ENCODE measurements at regions not wholly inside any gene's neighbourhood (a gene's known extent, or its start where the extent isn't known, plus 50 kb on each side); places are given as distances from the start of the nearest gene placed in this dataset.

DNA sequence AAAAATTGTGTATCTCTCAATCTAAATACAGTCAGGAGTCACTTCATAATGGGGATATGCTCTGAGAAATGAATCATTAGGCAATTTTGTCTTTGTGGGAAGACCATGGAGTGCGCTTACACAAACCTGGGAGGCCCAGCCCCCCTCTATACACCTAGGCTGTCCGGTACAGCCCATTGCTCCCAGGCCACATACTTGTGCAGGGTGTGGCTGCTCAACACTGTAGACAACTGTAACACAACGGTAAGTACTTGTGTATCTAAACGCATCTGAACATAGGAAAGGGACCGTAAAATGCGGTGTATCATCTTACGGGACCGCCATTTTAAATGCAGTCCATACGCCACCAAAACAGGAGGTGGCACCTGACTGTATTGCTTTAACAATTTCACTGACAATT lies 58.0 kb upstream of the FRMD1 start:
- no peak for DNase-seq
- Histone ChIP-seq H3K4me3 (no peak overlapping the region), H3K36me3 (no peaks in the 10 kb centered on the region), H3K27me3 (no peaks in the 10 kb centered on the region), H3K9me3 (no peaks in the 10 kb centered on the region), H3K27ac (no peak overlapping the region), H3K4me1 (peaks cover 0 to 16% (median 8%) of the 10 kb centered on the region in 4 donors)
- TF ChIP-seq, protein P1, sequence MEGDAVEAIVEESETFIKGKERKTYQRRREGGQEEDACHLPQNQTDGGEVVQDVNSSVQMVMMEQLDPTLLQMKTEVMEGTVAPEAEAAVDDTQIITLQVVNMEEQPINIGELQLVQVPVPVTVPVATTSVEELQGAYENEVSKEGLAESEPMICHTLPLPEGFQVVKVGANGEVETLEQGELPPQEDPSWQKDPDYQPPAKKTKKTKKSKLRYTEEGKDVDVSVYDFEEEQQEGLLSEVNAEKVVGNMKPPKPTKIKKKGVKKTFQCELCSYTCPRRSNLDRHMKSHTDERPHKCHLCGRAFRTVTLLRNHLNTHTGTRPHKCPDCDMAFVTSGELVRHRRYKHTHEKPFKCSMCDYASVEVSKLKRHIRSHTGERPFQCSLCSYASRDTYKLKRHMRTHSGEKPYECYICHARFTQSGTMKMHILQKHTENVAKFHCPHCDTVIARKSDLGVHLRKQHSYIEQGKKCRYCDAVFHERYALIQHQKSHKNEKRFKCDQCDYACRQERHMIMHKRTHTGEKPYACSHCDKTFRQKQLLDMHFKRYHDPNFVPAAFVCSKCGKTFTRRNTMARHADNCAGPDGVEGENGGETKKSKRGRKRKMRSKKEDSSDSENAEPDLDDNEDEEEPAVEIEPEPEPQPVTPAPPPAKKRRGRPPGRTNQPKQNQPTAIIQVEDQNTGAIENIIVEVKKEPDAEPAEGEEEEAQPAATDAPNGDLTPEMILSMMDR (IDR thresholded peaks at IDR 0.05), result no peak
- intact Hi-C loops (cut with DNase I; ENCODE audit: low total_unique reads), result no loop called here

DNA sequence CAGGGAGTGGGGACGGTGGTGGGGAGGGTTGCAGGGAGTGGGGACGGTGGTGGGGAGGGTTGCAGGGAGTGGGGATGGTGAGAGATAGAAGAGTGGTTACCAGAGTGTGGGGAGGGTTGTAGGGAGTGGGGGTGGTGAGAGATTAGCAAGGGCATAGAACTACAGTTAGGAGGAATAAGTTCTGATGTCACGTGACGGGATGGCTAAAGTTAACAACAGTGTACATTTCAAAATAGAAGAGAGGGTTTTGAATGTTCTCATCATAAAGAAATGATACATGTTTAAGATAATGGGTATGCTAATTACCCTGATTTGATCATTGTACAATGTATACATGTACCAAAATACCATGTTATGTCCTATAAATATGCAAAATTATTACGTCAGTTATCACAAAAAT lies 57.6 kb upstream of the FRMD1 start:
- DNase-seq, result no peak
- TF ChIP-seq, protein P1 (IDR thresholded peaks at IDR 0.05), result no peak
- H3K27ac ChIP-seq, result no peak overlapping the region
- no peaks in the 10 kb centered on the region for H3K27me3 ChIP-seq
- H3K36me3 ChIP-seq, result no peaks in the 10 kb centered on the region
- H3K4me1 ChIP-seq, result peaks cover 0 to 16% (median 8%) of the 10 kb centered on the region in 4 donors
- no peaks in the 10 kb centered on the region for H3K9me3 ChIP-seq
- no peak overlapping the region for H3K4me3 ChIP-seq
- intact Hi-C loops (cut with DNase I; ENCODE audit: low total_unique reads), result no loop called here

DNA sequence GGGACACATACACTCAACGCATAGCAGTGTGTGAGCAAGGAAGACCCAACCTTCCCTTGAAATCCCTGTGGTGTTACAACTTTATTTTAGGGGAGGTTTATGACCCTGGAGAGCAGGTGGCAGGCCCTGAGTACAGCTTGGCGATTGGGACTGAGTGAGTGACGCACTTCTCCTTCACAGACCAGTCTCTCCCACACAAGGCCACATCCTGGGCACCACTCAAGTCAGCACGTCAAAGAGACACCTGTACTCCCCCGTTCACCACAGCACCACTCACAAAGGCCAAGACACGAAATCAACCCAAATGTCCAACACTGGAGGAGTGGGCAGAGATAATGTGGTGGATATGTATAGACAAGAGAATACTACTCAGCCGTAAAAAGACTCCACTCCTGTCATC lies 57.0 kb upstream of the FRMD1 start:
- Histone ChIP-seq H3K9me3 (no peaks in the 10 kb centered on the region), H3K27ac (no peak overlapping the region), H3K4me1 (peaks cover 0 to 16% (median 8%) of the 10 kb centered on the region in 4 donors), H3K36me3 (no peaks in the 10 kb centered on the region), H3K27me3 (no peaks in the 10 kb centered on the region), H3K4me3 (no peak overlapping the region)
- TF ChIP-seq, protein P1 (IDR thresholded peaks at IDR 0.05), result no peak
- DNase-seq, result no peak
- intact Hi-C loops (cut with DNase I; ENCODE audit: low total_unique reads), result no loop called here

DNA sequence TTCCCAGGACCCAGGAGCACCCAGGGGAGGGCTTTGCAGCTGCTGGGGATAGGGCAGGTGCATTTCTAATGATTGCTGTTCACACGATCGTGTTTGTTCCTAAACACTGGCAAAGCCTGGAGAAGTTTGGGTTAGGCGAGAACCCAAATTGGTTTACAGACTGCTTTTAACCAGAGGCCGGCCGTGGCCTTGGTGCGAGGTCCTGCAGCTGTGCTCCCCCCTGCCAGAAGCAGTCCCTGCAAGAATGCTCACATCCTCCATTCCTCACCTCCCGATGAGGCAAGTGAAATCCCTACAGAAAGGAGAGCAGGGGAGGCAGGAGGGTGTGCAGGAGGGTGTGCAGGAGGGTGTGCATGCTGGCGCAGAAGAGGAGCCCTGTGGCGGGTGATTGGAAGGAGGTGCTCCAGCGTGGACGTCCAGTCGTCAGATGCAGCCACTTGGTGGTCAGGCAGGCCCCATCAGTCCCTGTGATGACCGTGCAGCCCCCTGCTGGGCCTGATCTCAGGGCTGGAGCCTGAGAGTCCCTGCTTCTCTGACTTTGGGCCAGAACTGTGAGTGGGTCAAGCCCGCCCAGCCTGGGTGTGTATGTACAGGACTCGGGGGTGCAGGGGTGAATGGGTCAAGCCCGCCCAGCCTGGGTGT lies 55.7 kb upstream of the FRMD1 start:
- H3K36me3 ChIP-seq, result no peaks in the 10 kb centered on the region
- intact Hi-C loops (cut with DNase I; ENCODE audit: low total_unique reads), result no loop called here
- no peak overlapping the region for H3K27ac ChIP-seq
- no peak for DNase-seq
- H3K27me3 ChIP-seq, result no peaks in the 10 kb centered on the region
- TF ChIP-seq, protein P1 (IDR thresholded peaks at IDR 0.05), result no peak
- H3K9me3 ChIP-seq, result no peaks in the 10 kb centered on the region
- peaks cover 0 to 16% (median 8%) of the 10 kb centered on the region in 4 donors for H3K4me1 ChIP-seq
- H3K4me3 ChIP-seq, result no peak overlapping the region

DNA sequence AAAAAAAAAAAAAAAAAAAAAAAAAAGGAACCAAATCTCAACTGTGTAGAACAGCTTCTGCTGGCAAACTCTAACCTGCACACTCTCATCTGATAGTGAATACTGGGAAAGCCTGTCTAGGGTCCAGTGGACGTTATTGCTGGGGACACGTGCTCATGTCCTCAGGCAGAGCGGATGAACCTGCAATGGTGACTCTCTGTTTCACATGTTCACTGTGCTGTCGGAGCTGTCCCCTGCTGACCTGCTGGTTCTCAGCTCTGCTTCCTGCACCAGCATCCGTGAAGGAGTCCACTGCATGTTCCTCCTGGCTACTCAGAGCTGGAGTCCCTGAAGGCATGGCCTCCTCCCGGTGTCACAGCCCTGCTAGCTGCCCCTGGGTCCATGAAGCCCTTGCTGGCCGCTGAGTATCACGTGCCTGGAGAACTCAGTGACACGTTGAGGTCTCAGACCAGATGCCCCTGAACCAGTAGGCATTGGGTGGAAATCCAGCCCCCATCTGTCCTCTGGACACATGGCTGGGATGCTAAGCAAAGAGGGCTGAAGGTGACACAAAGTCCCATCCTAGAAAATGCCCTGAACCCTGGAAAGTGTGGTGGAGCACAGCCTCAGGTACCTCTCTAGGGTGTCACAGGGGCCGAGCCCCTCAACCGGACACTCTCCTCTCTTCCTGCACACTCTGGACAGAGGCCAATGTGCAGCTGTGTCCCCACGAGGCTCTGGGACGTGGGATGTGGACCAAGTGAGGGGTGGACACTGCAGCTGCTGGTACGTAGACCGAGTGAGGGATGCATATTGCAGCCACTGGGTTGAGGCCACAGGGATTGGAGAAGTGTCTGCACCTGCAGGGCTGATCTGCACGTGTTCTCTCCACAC lies 54.9 kb upstream of the FRMD1 start:
- H3K36me3 ChIP-seq, result no peaks in the 10 kb centered on the region
- H3K4me1 ChIP-seq, result peaks cover 0 to 16% (median 8%) of the 10 kb centered on the region in 4 donors
- TF ChIP-seq, protein P1 (IDR thresholded peaks at IDR 0.05), result no peak
- H3K4me3 ChIP-seq, result peak overlapping the region; percentile 40 to 51
- intact Hi-C loops (cut with DNase I; ENCODE audit: low total_unique reads), result no loop called here
- no peak for DNase-seq
- no peaks in the 10 kb centered on the region for H3K27me3 ChIP-seq
- no peak overlapping the region for H3K27ac ChIP-seq
- H3K9me3 ChIP-seq, result no peaks in the 10 kb centered on the region
